Nephron (organoid): ENCODE measurements at regions not wholly inside any gene's neighbourhood (a gene's known extent, or its start where the extent isn't known, plus 50 kb on each side); places are given as distances from the start of the nearest gene placed in this dataset.

Experiments
- H3K27ac Mint-ChIP-seq, 3 experiments: 2 replicates each; pipeline ENCODE4 v1.8.0; 2020; ENCODE audit warnings: mixed read lengths in 3 of 3, mild to moderate bottlenecking in 2 of 3, moderate library complexity in 1 of 3
- H3K27me3 Mint-ChIP-seq: 2 replicates; pipeline ENCODE4 v1.8.0; 2021; ENCODE audit warnings: low read depth, mild to moderate bottlenecking, moderate library complexity, mixed read lengths
- H3K36me3 Mint-ChIP-seq: 2 replicates; pipeline ENCODE4 v1.8.0; 2020; ENCODE audit warnings: low read depth, mixed read lengths
- H3K4me1 Mint-ChIP-seq: 2 replicates; pipeline ENCODE4 v1.8.0; 2020; ENCODE audit warnings: mixed read lengths
- H3K4me3 Mint-ChIP-seq, 3 experiments: 2 replicates each; pipeline ENCODE4 v1.8.0; 2020; ENCODE audit warnings: mild to moderate bottlenecking in 3 of 3, mixed read lengths in 3 of 3, moderate library complexity in 2 of 3
- H3K9me3 Mint-ChIP-seq: 2 replicates; pipeline ENCODE4 v1.8.0; 2020; ENCODE audit warnings: mixed read lengths
- TF ChIP-seq, protein P1 (sequence below), 3 experiments: fragments of 200-600 bp; sonication (generic); IDR thresholded peaks; one replicate each; pipeline ENCODE4 v1.5.0; 2021; ENCODE audit warnings: antibody characterized with exemption in 3 of 3; ENCODE audit not compliant: unreplicated experiment in 3 of 3

DNA sequence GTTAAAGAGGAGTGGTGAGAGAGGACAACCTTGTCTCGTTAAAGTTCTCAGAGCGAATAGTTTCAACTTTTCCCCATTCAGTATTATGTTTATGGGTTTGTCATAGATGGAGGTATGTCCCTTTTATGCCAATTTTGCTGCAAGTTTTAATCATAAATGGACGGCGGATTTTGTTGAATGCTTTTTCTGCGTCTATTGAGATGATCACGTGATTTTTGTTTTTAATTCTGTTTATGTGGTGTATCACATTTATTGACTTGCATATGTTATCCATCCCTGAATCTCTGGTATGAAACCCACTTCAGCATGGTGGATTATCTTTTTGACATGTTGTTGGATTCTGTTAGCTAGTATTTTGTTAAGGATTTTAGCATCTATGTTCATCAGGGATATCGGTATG, 1123.8 kb upstream of the KLHL29 start:
- Mint-ChIP-seq H3K27ac (no peak overlapping the region), H3K27me3 (no peaks in the 10 kb centered on the region), H3K9me3 (peaks cover 20% of the 10 kb centered on the region), H3K36me3 (no peaks in the 10 kb centered on the region), H3K4me3 (no peak overlapping the region), H3K4me1 (no peaks in the 10 kb centered on the region)
- TF ChIP-seq, protein P1, sequence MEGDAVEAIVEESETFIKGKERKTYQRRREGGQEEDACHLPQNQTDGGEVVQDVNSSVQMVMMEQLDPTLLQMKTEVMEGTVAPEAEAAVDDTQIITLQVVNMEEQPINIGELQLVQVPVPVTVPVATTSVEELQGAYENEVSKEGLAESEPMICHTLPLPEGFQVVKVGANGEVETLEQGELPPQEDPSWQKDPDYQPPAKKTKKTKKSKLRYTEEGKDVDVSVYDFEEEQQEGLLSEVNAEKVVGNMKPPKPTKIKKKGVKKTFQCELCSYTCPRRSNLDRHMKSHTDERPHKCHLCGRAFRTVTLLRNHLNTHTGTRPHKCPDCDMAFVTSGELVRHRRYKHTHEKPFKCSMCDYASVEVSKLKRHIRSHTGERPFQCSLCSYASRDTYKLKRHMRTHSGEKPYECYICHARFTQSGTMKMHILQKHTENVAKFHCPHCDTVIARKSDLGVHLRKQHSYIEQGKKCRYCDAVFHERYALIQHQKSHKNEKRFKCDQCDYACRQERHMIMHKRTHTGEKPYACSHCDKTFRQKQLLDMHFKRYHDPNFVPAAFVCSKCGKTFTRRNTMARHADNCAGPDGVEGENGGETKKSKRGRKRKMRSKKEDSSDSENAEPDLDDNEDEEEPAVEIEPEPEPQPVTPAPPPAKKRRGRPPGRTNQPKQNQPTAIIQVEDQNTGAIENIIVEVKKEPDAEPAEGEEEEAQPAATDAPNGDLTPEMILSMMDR (IDR thresholded peaks at IDR 0.05; ENCODE audit: unreplicated experiment in 3 of 3): no peak

DNA sequence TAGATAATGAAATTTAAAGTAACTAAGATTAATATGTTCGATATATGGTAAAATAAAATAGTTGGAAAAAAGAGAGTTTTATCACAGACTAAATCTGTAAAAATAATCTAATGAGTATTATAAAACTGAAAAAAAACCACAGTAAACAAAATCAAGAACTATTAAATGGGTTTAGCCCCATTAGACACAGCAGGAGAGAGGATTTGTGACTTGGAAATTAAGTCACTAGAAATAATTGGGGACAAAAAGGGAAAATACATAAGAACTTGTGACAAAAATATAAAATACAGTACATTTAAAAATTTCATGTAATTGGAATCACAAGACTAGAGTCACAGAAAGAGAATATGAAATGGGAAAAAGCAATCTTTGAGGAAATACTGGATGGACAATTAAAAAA, 1114.6 kb upstream of the KLHL29 start:
- Mint-ChIP-seq H3K27me3 (peaks cover 13% of the 10 kb centered on the region), H3K9me3 (peaks cover 9% of the 10 kb centered on the region), H3K4me1 (no peaks in the 10 kb centered on the region), H3K27ac (no peak overlapping the region), H3K36me3 (no peaks in the 10 kb centered on the region), H3K4me3 (no peak overlapping the region)
- TF ChIP-seq, protein P1 (IDR thresholded peaks at IDR 0.05; ENCODE audit: unreplicated experiment in 3 of 3): no peak

DNA sequence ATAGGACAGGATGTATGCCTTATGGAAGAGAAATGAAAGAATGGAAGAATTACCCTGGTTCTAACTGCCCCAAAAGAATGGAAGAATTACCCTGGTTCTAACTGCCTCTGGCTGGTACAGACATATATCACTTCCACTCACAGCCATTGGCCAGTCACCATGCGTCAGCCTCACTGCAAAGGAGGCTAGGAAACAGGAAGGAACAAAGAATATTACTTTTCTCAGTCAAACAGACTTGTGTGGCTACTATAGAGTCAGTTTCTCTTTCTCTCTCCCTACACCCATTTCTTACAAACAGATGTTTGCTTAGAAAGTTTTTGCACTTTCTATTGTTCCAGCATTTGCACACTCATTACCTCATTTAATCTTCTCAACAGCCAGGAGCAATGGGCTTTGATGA, 1111.1 kb upstream of the KLHL29 start:
- Mint-ChIP-seq H3K4me3 (no peak overlapping the region), H3K27ac (no peak overlapping the region), H3K36me3 (no peaks in the 10 kb centered on the region), H3K27me3 (peaks cover 16% of the 10 kb centered on the region), H3K4me1 (no peaks in the 10 kb centered on the region), H3K9me3 (peaks cover 7% of the 10 kb centered on the region)
- TF ChIP-seq, protein P1 (IDR thresholded peaks at IDR 0.05; ENCODE audit: unreplicated experiment in 3 of 3): no peak

DNA sequence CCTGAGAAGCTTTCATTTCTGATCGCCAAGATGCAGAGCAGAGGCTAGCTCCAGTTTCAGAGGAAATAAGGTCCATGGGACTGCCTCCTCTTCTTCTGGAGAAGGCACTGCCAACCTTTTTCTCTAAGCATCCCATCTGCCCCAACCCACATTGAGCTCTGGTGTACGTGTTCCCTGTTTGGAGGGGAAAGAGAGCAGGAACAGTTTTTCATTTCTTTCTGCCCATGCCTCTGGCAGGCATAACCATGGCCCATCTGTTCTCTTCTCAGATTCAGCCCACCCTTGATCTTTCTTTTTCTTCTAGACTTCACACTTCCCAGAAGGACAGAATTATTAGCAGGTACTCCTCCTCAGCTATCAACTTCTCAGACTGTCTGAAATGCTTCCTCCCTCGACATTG, 1110.3 kb upstream of the KLHL29 start:
- peaks cover 16% of the 10 kb centered on the region for H3K27me3 Mint-ChIP-seq
- TF ChIP-seq, protein P1 (IDR thresholded peaks at IDR 0.05; ENCODE audit: unreplicated experiment in 3 of 3): no peak
- no peak overlapping the region for H3K27ac Mint-ChIP-seq
- H3K36me3 Mint-ChIP-seq: no peaks in the 10 kb centered on the region
- peaks cover 3% of the 10 kb centered on the region for H3K9me3 Mint-ChIP-seq
- H3K4me1 Mint-ChIP-seq: peaks cover 3% of the 10 kb centered on the region
- no peak overlapping the region for H3K4me3 Mint-ChIP-seq

DNA sequence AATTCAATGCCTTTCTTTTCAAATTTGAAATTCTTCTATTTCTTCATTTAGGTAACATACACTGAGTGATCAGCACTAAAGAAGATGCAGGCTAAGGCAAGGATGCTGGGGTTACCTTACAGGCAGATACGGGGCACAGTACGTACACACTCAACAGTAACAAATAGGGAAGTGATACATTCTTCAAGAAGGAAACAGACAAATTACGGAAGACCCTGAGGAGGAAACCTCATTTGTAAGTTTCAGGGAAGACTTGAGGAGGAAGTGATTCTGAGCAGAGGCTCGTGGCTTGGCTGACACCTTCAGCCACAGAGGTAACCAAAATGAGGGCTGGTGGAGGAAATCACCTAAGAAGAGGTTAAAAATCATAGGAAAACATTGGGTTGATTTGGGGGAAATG, 1108.3 kb upstream of the KLHL29 start:
- H3K27ac Mint-ChIP-seq: no peak overlapping the region
- peaks cover 16% of the 10 kb centered on the region for H3K27me3 Mint-ChIP-seq
- no peak overlapping the region for H3K4me3 Mint-ChIP-seq
- peaks cover 17% of the 10 kb centered on the region for H3K4me1 Mint-ChIP-seq
- no peaks in the 10 kb centered on the region for H3K36me3 Mint-ChIP-seq
- TF ChIP-seq, protein P1 (IDR thresholded peaks at IDR 0.05; ENCODE audit: unreplicated experiment in 3 of 3): no peak
- no peaks in the 10 kb centered on the region for H3K9me3 Mint-ChIP-seq

DNA sequence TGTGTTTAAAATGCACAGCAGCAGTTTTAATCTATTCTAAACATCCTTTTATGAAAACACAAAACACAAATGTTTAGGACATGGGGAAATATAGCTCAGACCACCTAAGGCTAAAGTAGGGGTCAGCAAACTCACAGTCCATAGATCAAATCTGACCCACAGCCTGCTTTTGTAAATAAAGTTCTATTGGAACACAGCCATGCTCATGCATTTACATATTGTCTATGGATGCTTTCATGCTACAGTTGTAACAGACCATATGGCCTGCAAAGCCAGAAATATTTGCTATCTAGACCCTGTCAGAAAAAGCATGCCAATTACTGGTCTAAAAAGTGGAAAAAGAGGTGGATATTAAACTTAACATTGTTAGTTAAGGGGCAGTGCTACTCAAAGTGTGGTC, 1105.4 kb upstream of the KLHL29 start:
- Mint-ChIP-seq H3K4me3 (no peak overlapping the region), H3K9me3 (no peaks in the 10 kb centered on the region), H3K36me3 (no peaks in the 10 kb centered on the region), H3K4me1 (peaks cover 21% of the 10 kb centered on the region), H3K27ac (peak overlapping the region; percentile 41 to 59 (median 41)), H3K27me3 (peaks cover 5% of the 10 kb centered on the region)
- TF ChIP-seq, protein P1 (IDR thresholded peaks at IDR 0.05; ENCODE audit: unreplicated experiment in 3 of 3): no peak
